ENCODE measurements at regions not wholly inside any gene's neighbourhood (a gene's known extent, or its start where the extent isn't known, plus 50 kb on each side); places are given as distances from the start of the nearest gene placed in this dataset.

DNA sequence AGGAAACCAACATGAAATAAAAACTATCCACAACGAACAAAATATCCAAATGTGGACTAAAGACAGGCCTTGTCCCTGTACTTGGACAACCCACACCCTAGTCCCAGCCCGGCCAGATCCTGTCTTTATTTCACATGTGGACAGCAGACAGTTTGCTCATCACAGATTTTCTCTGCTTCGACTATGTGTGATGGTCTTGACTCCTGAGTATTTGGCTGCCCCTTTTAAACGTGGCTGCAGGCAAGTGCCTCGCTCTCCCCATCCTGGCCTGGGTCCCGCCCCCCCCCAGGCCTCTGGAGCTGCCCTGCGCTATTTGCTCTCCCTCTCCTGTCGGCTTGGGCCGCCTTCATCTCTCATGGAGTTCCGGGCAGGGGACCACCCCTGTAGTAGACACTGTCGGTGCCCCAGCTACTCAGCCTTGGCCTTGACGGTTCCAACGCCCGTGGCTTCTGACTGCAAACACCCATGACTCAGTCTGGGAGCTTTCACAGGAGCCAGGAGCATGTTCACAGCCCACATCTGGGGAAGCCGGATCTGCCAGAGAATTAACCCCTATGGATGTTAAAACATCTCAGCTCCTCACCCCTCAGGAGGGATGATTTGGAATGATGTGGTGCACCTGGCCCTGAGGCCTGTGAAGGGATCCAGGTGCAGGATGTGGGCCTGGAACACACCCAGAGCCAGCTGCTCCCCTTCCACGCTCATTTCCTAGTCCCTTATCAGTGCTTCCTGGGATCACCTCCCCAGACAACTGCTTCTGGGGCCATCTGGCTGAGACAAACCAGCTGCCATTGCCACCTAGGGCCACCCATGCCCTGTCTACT lies 229.7 kb upstream of the RPL38 start:
- H2AFZ ChIP-seq (ENCODE audit: low read depth, low read length, poor library complexity, severe bottlenecking): no peak overlapping the region
- ATAC-seq: no peak
- intact Hi-C loops (cut with micrococcal nuclease): no loop called here
- H3K4me2 ChIP-seq (ENCODE audit: low read length): no peak overlapping the region
- no peak overlapping the region for H3K4me3 ChIP-seq (replicated peaks in 1 of 2; ENCODE audit: low read depth in 1 of 2, low read length in 2 of 2)
- ChIA-PET CTCF (no interaction called here), POLR2A (no interaction called here), RAD21 (ENCODE audit: low non-redundant PET in 1 of 2, low total read pairs in 2 of 2, uncharacterized antibody in 2 of 2, unreplicated experiment in 2 of 2) (no interaction called here)
- TF ChIP-seq, protein P1, sequence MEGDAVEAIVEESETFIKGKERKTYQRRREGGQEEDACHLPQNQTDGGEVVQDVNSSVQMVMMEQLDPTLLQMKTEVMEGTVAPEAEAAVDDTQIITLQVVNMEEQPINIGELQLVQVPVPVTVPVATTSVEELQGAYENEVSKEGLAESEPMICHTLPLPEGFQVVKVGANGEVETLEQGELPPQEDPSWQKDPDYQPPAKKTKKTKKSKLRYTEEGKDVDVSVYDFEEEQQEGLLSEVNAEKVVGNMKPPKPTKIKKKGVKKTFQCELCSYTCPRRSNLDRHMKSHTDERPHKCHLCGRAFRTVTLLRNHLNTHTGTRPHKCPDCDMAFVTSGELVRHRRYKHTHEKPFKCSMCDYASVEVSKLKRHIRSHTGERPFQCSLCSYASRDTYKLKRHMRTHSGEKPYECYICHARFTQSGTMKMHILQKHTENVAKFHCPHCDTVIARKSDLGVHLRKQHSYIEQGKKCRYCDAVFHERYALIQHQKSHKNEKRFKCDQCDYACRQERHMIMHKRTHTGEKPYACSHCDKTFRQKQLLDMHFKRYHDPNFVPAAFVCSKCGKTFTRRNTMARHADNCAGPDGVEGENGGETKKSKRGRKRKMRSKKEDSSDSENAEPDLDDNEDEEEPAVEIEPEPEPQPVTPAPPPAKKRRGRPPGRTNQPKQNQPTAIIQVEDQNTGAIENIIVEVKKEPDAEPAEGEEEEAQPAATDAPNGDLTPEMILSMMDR (IDR thresholded peaks at IDR 0.05 in 2 of 3, conservative IDR thresholded peaks at IDR 0.05 in 1 of 3; ENCODE audit: borderline replicate concordance in 1 of 3, insufficient read depth in 1 of 3, low read depth in 2 of 3, low read length in 2 of 3): no peak
- TF ChIP-seq SIN3A (IDR thresholded peaks at IDR 0.05; ENCODE audit: low read depth) (no peak), ELF1 (IDR thresholded peaks at IDR 0.05; ENCODE audit: borderline replicate concordance, low read depth) (no peak), ZFX (IDR thresholded peaks at IDR 0.05) (no peak), SRF (IDR thresholded peaks at IDR 0.05; ENCODE audit: low read depth) (no peak), YY1 (IDR thresholded peaks at IDR 0.05; ENCODE audit: extremely low read depth, insufficient replicate concordance, low read depth, low read length) (no peak), EGR1 (IDR thresholded peaks at IDR 0.05; ENCODE audit: low read depth) (no peak), REST (IDR thresholded peaks at IDR 0.05; ENCODE audit: low read depth) (no peak), JUND (IDR thresholded peaks at IDR 0.05) (no peak), RAD21 (IDR thresholded peaks at IDR 0.05; ENCODE audit: low read depth) (no peak), ZNF274 (IDR thresholded peaks at IDR 0.05; ENCODE audit: low read depth, low read length) (no peak), CBX3 (IDR thresholded peaks at IDR 0.05; ENCODE audit: low read depth) (no peak)
- TF ChIP-seq, protein P2, sequence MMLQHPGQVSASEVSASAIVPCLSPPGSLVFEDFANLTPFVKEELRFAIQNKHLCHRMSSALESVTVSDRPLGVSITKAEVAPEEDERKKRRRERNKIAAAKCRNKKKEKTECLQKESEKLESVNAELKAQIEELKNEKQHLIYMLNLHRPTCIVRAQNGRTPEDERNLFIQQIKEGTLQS (IDR thresholded peaks at IDR 0.05): no peak
- TF ChIP-seq, protein P3, sequence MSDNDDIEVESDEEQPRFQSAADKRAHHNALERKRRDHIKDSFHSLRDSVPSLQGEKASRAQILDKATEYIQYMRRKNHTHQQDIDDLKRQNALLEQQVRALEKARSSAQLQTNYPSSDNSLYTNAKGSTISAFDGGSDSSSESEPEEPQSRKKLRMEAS (IDR thresholded peaks at IDR 0.05): no peak
- TF ChIP-seq, protein P4, sequence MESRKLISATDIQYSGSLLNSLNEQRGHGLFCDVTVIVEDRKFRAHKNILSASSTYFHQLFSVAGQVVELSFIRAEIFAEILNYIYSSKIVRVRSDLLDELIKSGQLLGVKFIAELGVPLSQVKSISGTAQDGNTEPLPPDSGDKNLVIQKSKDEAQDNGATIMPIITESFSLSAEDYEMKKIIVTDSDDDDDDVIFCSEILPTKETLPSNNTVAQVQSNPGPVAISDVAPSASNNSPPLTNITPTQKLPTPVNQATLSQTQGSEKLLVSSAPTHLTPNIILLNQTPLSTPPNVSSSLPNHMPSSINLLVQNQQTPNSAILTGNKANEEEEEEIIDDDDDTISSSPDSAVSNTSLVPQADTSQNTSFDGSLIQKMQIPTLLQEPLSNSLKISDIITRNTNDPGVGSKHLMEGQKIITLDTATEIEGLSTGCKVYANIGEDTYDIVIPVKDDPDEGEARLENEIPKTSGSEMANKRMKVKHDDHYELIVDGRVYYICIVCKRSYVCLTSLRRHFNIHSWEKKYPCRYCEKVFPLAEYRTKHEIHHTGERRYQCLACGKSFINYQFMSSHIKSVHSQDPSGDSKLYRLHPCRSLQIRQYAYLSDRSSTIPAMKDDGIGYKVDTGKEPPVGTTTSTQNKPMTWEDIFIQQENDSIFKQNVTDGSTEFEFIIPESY (IDR thresholded peaks at IDR 0.05; ENCODE audit: extremely low read depth, insufficient replicate concordance, low read length): no peak
- BruUV-seq (replicated peaks): no TSS peak
- no peak for DNase-seq (ENCODE audit: low read depth, low spot score)
- no peaks in the 10 kb centered on the region for H3K36me3 ChIP-seq (ENCODE audit: control insufficient read depth in 1 of 2, insufficient read depth in 2 of 2, low read length in 2 of 2)
- H3K79me2 ChIP-seq (ENCODE audit: insufficient read depth, low read length): no peaks in the 10 kb centered on the region
- H3K9me2 ChIP-seq (ENCODE audit: insufficient read depth): no peaks in the 10 kb centered on the region
- H3K9me3 ChIP-seq (ENCODE audit: control insufficient read depth in 1 of 2, insufficient read depth in 1 of 2, low read depth in 1 of 2, low read length in 2 of 2): no peaks in the 10 kb centered on the region
- H3K27ac ChIP-seq (ENCODE audit: low read depth, low read length): no peak overlapping the region
- H4K20me1 ChIP-seq (ENCODE audit: insufficient read depth): no peaks in the 10 kb centered on the region
- H3K27me3 ChIP-seq (ENCODE audit: insufficient read depth, low read length): peaks cover 36% of the 10 kb centered on the region
- no peak overlapping the region for H3K9ac ChIP-seq (ENCODE audit: low read length)
- no peaks in the 10 kb centered on the region for H3K4me1 ChIP-seq (ENCODE audit: control insufficient read depth in 1 of 2, insufficient read depth in 2 of 2, low read length in 2 of 2)

Data from HCT116 (cell line).